Activated CD4-positive, alpha-beta T cell treated with anti-CD3 and anti-CD28 coated beads for 48 hours (primary cell): ENCODE measurements at regions not wholly inside any gene's neighbourhood (a gene's known extent, or its start where the extent isn't known, plus 50 kb on each side); places are given as distances from the start of the nearest gene placed in this dataset.

Source experiments
- DNase-seq: peaks from one replicate; pipeline ENCODE4 v3.0.0-alpha.2; 2020

- DNase-seq: no peak
Observed at GRCh38 chr9:87428659-87429058, 69.0 kb upstream of the DAPK1 start.

- DNase-seq: no peak
Observed at GRCh38 chr9:87431837-87432236, 65.8 kb upstream of the DAPK1 start.

GRCh38 chr9:87433853-87434252 lies 63.8 kb upstream of the DAPK1 start:
- DNase-seq: no peak

- DNase-seq: no peak
Observed at GRCh38 chr9:87434366-87434765, 63.3 kb upstream of the DAPK1 start.

- DNase-seq: no peak
Observed at GRCh38 chr9:87435189-87435880, 62.3 kb upstream of the DAPK1 start.

- DNase-seq: no peak
Observed at GRCh38 chr9:87436716-87437115, 61.0 kb upstream of the DAPK1 start.

- no peak for DNase-seq
Observed at GRCh38 chr9:87437966-87438365, 59.7 kb upstream of the DAPK1 start.

- no peak for DNase-seq
Observed at GRCh38 chr9:87441251-87441650, 56.4 kb upstream of the DAPK1 start.

GRCh38 chr9:87442451-87442850 lies 55.2 kb upstream of the DAPK1 start:
- no peak for DNase-seq

GRCh38 chr9:87443006-87443405 lies 54.7 kb upstream of the DAPK1 start:
- DNase-seq: no peak

GRCh38 chr9:87443461-87443860 lies 54.2 kb upstream of the DAPK1 start:
- DNase-seq: no peak

GRCh38 chr9:87445646-87446045 lies 52.0 kb upstream of the DAPK1 start:
- peak; percentile 15 for DNase-seq

- no peak for DNase-seq
Observed at GRCh38 chr9:87446527-87446926, 51.1 kb upstream of the DAPK1 start.

- no peak for DNase-seq
Observed at GRCh38 chr9:87447547-87448432, 49.9 kb upstream of the DAPK1 start.
